MV-4-11 (cell line): ENCODE measurements at regions not wholly inside any gene's neighbourhood (a gene's known extent, or its start where the extent isn't known, plus 50 kb on each side); places are given as distances from the start of the nearest gene placed in this dataset.
A peak's percentile ranks its signal among the peaks of the same experiment; 100 is the strongest.
"Not testable (repeated sequence)": the region's sequence is repeated elsewhere in the genome, so short reads cannot be mapped to it uniquely, and the experiment has no call there.

Source experiments
- DNase-seq: peaks from one replicate; lab custom pipeline; 2025; lab: John Stamatoyannopoulos, UW

DNA sequence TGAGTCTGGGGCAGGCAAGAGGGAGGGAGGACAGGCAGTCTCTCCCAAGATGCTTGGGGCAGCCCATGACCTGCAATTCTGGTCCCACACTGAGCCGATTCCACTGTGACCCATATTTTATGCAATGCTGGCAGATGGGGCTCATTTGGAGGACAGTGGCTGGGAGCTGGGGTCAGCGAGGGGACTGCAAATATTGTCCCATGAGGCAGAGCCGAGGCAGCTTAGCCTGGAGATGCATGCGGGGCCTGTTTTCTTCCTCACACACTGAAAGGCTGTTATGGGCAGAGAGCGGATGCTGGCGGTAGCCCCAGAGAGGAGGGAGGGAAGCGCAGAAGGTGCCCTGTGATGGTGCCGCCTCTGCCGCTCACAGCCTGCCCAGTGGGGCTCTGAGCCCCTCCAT, 128.5 kb upstream of the POU3F1 start:
- DNase-seq: no peak

DNA sequence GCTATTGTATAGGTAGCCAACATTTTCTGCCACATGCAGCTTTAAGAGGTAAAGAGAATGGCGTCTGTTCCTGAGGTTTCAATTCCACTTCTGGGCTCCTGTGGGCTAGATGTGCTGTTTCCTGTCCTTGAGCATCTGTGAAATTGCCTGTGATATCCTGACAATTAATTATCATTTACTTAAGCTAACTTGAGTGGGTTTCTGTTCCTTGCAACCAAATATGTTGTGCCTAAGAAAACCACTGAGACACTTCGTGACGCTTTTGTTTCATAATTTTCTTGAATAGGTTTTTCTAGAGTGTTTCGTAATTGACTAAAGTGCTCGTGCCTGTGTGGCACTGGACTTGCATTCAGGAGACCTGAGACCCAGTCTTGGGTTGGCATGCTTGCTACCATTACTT, 127.3 kb upstream of the POU3F1 start:
- DNase-seq: peak; percentile 91

DNA sequence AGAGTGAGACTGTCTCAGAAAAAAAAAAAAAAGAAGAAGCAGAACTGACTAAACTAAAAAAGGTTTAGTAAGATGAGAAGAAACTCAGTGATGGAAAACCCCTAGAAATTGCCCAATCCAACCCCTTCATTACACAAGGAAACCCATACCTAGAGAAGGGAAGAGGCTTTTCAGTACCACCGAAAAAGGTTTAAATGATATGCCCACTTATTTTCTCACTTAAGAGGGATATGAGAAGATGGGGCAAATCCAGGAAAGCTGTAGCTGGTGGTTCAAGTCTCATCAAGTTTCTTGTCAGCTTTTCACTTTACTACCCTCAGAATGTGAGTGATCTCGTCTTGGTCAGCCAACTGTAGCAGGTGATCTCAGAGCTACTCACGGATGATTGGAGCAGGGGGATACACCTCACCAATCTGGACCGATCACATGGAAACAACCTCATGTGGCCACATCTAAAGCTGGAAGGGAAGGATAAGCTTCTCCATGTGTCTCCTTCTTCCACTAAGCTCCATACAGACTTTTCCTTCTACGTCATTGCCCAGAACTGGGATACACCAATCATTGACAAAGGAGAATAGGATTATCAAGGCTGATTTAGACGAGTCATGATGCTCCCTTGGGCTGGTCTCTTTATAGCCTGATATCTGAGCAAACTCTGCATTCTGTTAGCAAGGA, 126.7 kb upstream of the POU3F1 start:
- DNase-seq: peak; percentile 89

DNA sequence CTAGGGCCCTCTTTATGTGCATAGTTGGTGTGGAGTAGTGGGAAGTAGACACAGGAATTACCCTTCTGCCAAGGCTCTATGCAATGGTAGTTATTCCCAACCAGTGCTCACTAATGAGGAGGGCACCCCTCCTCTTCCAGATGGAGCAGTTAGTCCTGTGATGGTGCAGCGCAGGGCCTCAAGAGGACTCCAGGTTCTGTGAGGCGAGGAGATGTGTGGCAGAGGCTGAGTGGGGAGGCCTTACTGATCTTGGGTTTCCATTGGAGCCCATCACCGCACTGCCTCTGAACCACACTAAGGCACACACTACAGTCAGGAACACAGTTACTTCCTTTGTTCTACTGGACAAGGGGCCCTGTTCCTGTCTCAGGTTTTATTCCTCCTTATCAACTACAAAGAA, 122.5 kb upstream of the POU3F1 start:
- DNase-seq: no peak

DNA sequence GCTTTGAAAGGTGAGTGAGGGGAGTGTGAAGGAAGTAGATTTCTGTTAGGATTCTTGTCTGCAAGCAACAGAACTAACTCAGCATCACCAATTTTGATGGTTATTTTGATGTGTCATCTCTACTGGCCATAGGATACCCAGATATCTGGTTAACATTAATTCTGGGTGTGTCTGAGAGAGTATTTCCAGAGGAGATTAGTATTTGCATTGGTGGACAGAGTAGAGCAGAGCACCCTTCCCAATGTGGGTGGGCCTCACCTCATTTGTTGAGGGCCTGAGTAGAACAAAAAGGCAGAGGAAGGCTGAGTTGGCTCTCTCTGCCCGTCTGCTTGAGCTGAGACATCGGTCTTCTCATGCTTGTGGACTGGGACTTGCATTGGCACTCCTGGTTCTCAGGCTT, 121.8 kb upstream of the POU3F1 start:
- DNase-seq: no peak

DNA sequence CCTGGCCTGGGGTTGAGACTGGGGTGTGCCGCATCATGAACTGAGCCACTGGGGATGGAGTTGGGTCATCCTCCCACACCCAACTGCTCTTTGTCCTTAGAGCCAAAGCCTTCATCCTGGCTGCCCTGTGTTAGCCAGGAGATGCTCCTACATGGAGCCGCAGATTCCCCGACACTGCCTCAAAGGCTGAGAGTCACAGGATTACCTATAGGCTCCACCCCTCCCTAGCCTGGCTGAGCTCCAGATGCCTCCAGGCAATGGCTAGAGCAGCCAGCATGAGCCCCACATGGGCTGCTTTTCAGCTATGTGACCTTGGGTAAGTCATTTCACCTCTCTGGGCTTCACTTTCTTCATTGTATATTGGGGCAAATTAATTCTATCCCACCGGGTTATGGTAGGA, 119.9 kb upstream of the POU3F1 start:
- DNase-seq: no peak

DNA sequence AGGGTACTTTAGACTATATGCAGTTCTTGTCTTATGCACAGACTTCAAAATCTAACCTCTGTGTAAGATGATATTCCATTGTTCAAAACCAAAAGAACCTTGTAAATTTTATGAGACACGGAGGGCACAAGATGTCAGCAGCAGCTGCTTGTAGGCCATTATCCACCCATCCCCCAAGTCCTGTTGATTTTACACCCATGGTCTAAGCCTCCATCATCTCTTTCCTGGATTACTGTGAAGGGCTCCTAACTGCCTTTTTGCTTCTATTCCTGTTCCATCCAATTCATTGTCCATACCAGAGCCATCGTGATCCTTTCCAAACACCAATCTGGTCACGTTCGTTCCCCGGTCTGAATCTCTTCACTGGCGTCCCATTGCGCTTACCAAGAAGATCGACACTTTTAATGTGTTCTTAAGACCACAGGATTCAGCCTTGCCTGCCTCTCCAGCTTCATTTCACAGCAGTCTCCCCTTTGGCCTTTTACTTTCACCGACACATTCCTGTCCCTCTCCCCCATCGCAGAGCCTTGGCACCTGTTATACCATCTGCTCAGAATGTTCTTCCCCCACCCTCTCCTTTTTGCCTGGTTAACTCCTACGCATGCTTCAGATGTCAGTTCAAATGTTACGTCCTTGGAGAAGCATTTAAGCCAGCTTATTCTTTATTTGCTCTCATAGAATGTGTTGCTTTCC, 107.3 kb upstream of the POU3F1 start:
- DNase-seq: no peak

DNA sequence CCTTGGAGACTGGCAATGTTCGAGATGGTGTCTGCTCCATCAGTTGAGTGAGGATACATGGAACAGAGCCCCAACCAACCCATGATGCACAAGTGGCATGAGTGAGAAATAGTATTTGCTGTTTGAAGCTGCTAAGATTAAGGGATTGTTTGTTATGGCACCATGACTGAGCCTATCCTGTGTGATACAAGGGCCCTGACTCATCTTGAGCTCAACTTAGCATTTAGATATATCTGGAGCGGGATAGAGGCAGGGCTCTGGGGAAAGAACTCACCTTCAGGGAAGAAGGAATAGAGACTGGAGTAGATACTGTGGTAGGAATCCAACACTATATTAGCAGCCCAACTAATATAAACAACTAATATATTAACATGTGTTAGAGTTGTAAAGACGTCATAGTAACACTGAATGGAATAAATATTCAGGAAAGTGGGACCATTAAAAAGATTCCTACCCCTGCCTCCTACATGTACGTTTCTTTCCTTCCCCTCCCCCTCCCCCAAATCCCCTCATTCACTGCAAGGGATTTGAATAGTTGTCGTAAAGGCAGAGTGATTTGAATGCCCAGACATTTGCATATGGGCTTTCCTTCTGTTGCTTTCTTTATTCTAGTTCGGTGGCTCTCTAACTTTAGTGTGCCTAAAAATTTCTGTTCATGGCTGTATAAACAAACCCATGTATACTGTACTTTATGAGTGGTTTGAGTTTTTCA, 106.6 kb upstream of the POU3F1 start:
- DNase-seq: no peak

DNA sequence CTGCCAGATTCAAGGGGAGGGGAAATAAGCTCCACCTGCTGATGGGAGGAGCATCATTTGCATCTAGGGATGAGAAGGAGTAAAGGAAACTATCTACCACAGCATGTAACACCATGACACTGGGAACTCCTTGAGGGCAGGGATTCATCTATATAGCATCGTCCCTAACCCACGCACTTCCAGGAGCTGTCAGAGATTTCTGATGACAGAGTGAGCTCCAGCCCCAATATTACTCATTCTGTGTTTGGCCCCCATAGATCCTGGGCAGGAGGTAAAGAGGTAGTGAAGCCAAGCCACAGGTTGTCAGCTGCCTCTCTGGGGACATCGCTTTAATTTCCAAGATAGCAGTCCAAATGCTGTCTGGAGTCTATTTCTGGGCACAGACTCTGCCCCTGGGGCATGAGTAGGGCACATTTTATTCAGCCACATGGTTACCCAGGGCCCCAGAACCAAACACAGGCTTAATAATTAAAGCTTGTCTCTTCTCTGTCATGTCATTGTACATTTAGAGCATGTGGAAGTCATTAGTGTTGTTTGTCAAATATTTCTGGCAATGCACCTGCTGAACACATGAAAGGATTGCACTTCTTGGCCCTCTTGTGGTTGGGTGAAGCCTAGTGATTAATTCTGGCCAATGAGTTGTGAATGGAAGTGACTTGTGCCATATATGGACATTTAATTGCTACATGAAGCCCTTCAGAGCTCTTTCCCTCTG, 105.9 kb upstream of the POU3F1 start:
- DNase-seq: no peak

DNA sequence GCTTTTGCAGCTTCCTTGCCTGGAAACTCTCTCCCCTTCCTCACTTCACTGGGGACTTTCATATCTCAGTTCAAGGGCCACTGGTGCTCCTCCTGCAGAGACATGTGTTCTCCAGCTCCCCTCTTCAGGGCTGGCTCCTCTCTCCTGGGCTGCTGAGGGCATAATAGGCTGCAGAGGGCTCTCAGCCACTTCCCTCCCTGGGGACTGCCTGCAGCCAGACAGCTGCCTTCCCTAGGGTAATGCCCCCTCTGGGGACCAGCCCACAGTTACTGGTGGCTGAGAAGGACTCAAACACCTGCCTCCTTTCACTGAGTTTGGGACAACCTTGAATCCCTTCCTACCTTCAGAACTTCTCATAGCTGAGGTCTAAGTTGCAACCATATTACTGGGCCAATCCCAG, 104.8 kb upstream of the POU3F1 start:
- no peak for DNase-seq

DNA sequence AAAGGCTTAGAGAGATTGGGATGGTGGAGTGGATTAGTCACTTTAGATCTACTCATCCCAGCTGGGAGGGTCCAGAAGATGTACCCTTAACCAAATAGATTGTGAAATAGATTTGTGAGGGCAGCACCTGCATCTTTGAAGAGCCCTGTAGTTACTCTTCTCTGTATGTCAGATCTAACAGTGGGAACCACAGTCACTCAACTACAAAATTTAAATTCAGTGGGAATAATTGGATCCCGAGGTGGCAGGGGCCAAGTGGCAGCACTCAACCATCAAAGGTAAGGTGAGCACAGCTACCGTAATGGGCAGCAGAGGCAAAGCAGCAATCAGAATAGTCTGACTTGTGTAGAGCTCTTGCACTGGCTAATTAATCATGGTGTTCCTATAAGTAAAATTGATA, 99.5 kb upstream of the POU3F1 start:
- DNase-seq: not testable (repeated sequence)

DNA sequence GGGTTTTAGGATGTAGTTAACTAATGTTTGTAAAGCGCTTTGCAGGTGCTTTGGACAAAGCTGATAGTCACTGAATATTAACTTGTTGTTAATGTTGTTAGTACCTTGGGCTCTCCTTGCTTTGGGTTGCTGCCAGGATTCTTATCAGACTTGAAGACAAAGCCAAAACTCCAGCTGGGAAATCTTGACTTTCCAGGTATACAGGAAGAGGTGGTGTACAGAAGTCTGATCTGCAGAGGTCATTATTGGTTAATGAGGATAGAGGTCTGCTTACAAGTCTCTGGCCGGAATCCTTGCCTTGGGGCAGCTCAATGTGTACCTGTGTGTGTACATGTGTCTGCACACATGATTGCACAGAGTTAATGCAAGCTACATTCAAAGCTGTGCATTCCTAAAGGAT, 96.0 kb upstream of the POU3F1 start:
- DNase-seq: no peak

DNA sequence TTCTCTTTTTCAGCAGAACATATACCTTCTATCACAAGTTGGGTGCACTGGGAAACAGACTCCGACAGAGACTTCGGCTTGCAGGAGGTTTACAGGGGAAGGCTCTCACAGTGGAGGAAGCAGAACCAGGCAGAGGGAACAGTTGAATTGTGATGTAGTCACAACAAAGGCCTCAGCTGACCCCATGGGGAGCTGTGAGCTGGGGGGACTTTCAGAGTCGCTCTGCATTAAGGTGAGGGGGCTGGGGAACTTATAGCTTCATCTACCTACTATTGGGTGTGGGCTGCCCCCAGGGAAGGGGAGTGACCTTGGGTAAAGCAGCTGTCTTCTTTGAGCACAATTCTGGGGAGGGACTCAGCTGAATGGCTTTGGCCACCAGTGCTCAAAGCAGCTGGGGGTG, 94.9 kb upstream of the POU3F1 start:
- DNase-seq: no peak

DNA sequence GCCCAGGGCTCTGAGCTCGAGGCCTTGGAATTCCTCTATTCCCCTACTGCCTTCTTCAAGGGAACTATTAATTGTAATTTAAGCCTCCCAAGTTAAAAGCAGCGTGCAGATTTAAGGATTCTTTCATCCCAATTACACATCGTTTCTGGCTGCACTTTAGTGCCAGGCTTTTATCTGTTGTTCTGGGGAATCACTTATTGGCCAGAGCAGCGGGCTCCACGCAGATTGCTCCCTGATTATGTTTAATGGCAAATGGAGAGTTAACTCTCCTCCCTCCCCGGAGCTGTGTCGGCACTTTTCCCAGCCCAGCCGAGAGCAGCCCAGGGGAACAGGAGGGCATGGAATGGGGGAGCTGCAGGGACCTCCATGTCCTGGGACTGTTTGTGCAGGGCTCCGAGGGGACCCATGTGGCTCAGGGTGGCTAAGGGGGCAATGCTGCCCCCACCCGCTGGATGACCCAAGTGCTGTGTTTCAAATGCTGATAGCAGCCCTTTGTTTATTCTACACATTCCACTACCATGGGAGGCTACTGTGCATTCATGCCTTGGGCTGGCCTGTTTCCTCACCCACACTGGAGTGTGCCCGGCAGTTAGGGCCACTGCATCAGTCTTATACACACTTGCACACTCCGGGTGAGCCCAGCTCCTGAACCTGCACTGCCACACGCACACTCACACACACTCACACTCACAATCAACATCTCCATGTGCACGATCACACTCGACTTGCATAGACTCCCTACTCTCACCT, 93.3 kb upstream of the POU3F1 start:
- no peak for DNase-seq

DNA sequence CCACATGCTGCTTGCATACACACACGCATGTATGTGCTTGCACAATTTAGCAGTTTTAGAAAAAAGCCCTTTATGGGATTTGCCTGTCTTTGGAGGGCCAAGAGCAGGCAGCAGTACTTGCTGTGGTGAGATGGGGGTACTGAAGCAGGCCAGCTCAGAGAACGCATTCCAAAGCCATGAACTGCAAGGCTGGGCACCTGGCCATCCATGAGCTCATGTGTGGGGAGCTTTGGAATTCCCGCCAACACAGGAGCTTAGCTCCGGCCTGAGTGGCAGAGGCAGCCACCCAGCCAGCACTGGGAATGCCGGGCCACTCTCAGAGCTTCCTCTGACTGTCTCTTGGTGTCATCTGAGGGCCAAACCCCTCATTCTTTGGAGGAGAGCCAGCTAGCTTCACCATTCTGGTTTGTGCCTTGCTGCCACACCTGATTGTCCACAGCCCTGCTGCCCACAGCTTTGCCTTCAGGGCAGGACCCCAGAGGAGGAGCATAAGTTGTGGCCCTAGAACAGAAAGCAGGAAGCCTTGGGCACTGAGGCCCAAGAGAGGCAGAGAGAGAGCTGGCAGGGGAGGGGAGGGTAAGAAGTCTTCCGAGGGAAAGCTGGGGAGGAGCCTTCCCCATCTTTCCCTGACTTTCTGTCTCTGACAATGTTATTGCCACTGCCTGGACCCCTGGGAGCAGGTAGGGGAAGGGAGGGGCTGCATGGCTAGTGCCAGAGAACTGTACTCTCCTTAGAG, 92.1 kb upstream of the POU3F1 start:
- no peak for DNase-seq

DNA sequence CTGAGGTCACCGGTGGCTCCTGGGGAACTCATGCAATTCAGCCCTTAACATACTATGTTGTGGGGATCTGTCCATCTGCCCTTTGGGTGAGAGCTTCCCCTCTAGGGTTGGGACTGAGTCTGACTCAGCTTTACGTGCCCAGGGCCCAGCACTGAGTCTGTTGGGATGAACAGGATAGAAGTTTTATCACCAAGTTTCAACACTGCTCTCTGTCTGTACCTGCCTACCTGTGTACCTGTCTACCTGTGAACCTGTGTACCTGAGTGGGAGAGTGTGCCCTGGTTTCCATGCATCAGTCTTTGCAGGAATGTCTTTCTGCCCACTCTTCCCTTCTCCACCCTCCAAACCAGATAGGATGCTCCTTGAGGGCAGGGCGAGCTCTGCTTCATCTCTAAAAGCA, 90.6 kb upstream of the POU3F1 start:
- no peak for DNase-seq

DNA sequence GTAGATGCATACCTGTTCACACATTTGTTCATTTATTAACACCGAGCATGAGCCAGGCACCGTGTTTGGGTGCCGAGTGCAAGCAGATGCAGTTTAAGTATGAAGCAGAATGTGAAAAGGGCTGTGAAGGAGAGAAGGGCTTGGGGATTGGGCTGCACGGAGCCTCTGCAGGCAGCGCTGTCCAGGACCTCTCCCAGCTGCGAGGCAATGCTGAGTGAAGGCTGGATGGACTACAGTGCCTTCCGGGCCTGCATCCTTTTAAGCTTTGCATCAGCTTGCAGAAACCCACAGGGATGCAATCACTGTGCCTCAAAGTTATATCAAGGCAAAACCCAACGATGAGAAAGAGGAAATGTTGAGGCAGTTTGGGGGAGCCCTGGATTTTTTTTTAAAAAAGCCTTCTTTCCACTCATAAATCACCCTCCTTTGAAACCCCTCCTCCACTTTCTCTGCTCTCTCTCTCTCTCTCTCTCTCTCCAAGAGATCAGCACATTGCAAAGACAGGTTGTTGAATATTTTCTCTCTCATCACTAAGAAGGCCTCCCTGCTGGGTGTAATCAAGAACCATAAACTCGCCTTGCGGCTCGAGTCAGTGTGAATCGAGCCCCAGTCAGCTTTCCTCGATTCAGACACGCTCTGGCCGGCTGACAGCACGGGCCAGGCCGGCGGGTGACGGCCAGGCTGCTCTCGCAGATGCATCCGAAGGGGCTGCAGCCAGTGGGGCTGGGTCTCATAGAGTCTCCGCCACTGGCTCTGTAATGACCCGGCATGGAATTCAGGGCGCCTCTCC, 89.2 kb upstream of the POU3F1 start:
- DNase-seq: no peak

DNA sequence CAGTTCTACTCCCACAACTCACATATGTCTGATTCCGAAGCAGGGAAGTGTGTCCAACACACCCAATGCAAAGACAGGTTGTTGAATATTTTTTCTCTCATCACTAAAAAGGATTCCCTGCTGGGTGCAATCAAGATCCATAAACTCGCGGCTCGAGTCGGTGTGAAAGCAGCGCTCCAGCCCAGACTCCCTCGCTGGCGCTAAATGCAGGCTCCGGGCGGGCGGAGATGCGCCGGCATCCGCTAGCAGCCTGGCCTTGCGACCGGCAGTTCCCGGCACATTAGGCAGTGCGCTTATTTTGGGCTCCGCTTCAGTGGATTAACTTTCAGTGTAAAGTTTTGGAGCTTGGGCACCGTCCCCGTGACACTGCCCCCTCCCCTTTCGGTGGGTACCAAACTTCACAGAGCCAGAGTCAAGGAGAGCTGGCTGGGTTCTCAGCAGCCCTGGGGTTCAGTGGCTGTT, 87.7 kb upstream of the POU3F1 start:
- DNase-seq: no peak

DNA sequence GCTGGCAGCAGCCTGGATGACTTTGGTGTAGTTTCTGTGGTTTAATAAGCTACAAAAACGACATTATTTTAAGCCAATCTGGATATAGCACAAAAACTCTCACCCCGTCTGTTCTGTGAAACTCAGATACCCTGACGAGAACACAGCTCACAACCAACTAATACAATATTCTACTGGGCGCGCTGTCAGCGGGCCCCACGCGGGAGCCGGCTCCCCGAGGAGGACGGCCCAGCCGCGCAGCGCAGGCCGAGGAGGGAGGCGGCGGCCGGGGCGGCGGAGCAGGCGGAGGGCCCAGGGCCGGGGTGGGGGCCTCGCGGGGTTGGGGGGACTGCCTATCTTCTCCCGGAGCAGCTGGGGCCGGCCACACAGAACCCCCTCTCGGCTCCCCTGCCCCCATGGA, 87.2 kb upstream of the POU3F1 start:
- no peak for DNase-seq

DNA sequence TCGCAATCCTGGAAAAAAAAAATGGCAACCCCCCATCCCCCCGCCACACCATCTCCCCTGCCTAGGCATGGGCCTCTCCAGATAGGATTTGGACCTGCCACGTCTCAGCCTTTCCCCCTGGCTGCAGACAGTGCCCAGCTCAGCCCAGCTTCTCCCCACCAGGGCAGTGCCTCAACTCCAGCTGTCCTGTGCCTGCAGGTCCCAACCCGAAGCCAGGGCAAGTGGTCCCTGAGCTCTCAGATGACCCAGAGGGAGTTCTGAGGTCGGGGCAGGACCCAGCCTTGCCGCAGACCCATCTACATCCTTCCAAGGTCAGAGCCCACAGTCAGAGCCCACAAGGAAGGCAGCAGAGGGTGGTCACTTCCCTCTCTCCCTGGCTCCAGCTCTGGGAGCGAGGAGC, 86.7 kb upstream of the POU3F1 start:
- no peak for DNase-seq
